ENCODE measurements at regions not wholly inside any gene's neighbourhood (a gene's known extent, or its start where the extent isn't known, plus 50 kb on each side); places are given as distances from the start of the nearest gene placed in this dataset.
A peak's percentile ranks its signal among the peaks of the same experiment; 100 is the strongest.

GRCh38 chr7:26096136-26096535, 55.9 kb upstream of the NFE2L3 start:
- no peaks in the 10 kb centered on the region for H3K9me3 ChIP-seq
- no peak for ATAC-seq

GRCh38 chr7:26097837-26098668, 53.9 kb upstream of the NFE2L3 start:
- H3K9me3 ChIP-seq: no peaks in the 10 kb centered on the region
- no peak for ATAC-seq
- H3K4me1 ChIP-seq: no peaks in the 10 kb centered on the region
- no peak overlapping the region for H3K4me3 ChIP-seq
- no peaks in the 10 kb centered on the region for H3K27me3 ChIP-seq
- H3K27ac ChIP-seq: no peak overlapping the region
- TF ChIP-seq POLR2A (IDR thresholded peaks at IDR 0.05): no peak
- no peak for TF ChIP-seq EP300 (IDR thresholded peaks at IDR 0.05)
- TF ChIP-seq CTCF (IDR thresholded peaks at IDR 0.05): no peak
- no peak for TF ChIP-seq POLR2AphosphoS5 (IDR thresholded peaks at IDR 0.05)
- H3K36me3 ChIP-seq: no peaks in the 10 kb centered on the region
- WGBS, 2 donors (ENCODE audit: low coverage in 1 of 2): 85 to 93% methylated on average over 3 to 5 of the region's 7 CpGs

More at GRCh38 chr7:26096136-26096535, 55.9 kb upstream of the NFE2L3 start:
- Histone ChIP-seq H3K27ac (no peak overlapping the region), H3K4me1 (no peaks in the 10 kb centered on the region), H3K36me3 (no peaks in the 10 kb centered on the region), H3K4me3 (no peak overlapping the region), H3K27me3 (no peaks in the 10 kb centered on the region)
- no peak for TF ChIP-seq EP300 (IDR thresholded peaks at IDR 0.05)
- no peak for TF ChIP-seq POLR2A (IDR thresholded peaks at IDR 0.05)
- TF ChIP-seq POLR2AphosphoS5 (IDR thresholded peaks at IDR 0.05): no peak
- no peak for TF ChIP-seq CTCF (IDR thresholded peaks at IDR 0.05)
- WGBS, 2 donors (ENCODE audit: low coverage in 1 of 2): 73 to 81% methylated on average over 3 of the region's 3 CpGs

- TF ChIP-seq EP300 (IDR thresholded peaks at IDR 0.05): no peak
- TF ChIP-seq CTCF (IDR thresholded peaks at IDR 0.05): no peak
- TF ChIP-seq POLR2A (IDR thresholded peaks at IDR 0.05): no peak
- TF ChIP-seq POLR2AphosphoS5 (IDR thresholded peaks at IDR 0.05): no peak
- Histone ChIP-seq H3K4me3 (no peak overlapping the region), H3K27me3 (no peaks in the 10 kb centered on the region), H3K36me3 (no peaks in the 10 kb centered on the region), H3K9me3 (no peaks in the 10 kb centered on the region), H3K27ac (no peak overlapping the region), H3K4me1 (no peaks in the 10 kb centered on the region)
- no peak for ATAC-seq
- WGBS, 2 donors (ENCODE audit: low coverage in 1 of 2): 74% methylated on average over 3 of the region's 7 CpGs; no CpG with 5 or more reads in 1 of the 2 donors
Observed at GRCh38 chr7:26099236-26099635, 52.8 kb upstream of the NFE2L3 start.

- 68 to 70% methylated on average over 10 to 17 of the region's 17 CpGs for WGBS, 2 donors (ENCODE audit: low coverage in 1 of 2)
- Histone ChIP-seq H3K9me3 (no peaks in the 10 kb centered on the region), H3K27ac (peak overlapping the region in 3 of 4 donors; percentile 42 to 58 (median 54)), H3K27me3 (peaks cover 4% of the 10 kb centered on the region), H3K36me3 (no peaks in the 10 kb centered on the region), H3K4me3 (no peak overlapping the region), H3K4me1 (no peaks in the 10 kb centered on the region)
- peak; percentile 64 for ATAC-seq
- no peak for TF ChIP-seq POLR2A (IDR thresholded peaks at IDR 0.05)
- no peak for TF ChIP-seq EP300 (IDR thresholded peaks at IDR 0.05)
- no peak for TF ChIP-seq CTCF (IDR thresholded peaks at IDR 0.05)
- no peak for TF ChIP-seq POLR2AphosphoS5 (IDR thresholded peaks at IDR 0.05)
Observed at GRCh38 chr7:26100406-26101339, 51.3 kb upstream of the NFE2L3 start.

Measured in gastroesophageal sphincter (tissue), 4 donors.